ENCODE measurements at regions not wholly inside any gene's neighbourhood (a gene's known extent, or its start where the extent isn't known, plus 50 kb on each side); places are given as distances from the start of the nearest gene placed in this dataset.

- H3K79me2 ChIP-seq (ENCODE audit: control insufficient read depth, insufficient read depth, low read length): no peaks in the 10 kb centered on the region
- no peaks in the 10 kb centered on the region for H3K4me1 Mint-ChIP-seq
- no peaks in the 10 kb centered on the region for H3K36me3 ChIP-seq (replicated peaks in 1 of 2; ENCODE audit: control extremely low read depth in 1 of 2, control insufficient read depth in 1 of 2, extremely low read depth in 1 of 2, insufficient read depth in 2 of 2, low read length in 1 of 2)
- H3K27me3 Mint-ChIP-seq: peaks cover 20% of the 10 kb centered on the region
- no CpG with 5 or more reads among the region's 5 CpGs for WGBS (ENCODE audit: insufficient coverage)
- peak; percentile 59 for DNase-seq
- no peak for ATAC-seq (ENCODE audit: low read depth)
- no peaks in the 10 kb centered on the region for H3K4me1 ChIP-seq (ENCODE audit: control insufficient read depth in 2 of 2, insufficient read depth in 2 of 2, low read length in 2 of 2)
- H3K27me3 ChIP-seq (replicated peaks in 1 of 4; ENCODE audit: control extremely low read depth in 1 of 4, control insufficient read depth in 3 of 4, insufficient read depth in 4 of 4, low read length in 3 of 4): peaks cover 0 to 3% (median 0%) of the 10 kb centered on the region in 4 experiments
- ChIA-PET CTCF (interaction anchor here (2.0 to 3.4 kb wide), 2 partner anchors 282 to 309 kb away, joined by 6 to 34 read pairs; no protein-coding TSS in a partner anchor), POLR2A (no interaction called here)
- intact Hi-C loops (cut with micrococcal nuclease): loop anchor here (1.0 to 5.0 kb wide), 4 partner anchors 216 to 421 kb away; no protein-coding TSS in a partner anchor
- no peaks in the 10 kb centered on the region for H3K9me3 Mint-ChIP-seq (ENCODE audit: insufficient read depth)
- H3K4me3 Mint-ChIP-seq: no peak overlapping the region
- H2AFZ ChIP-seq (ENCODE audit: insufficient read depth, low read depth, low read length, poor library complexity, severe bottlenecking): no peak overlapping the region
- no peak overlapping the region for H3K27ac ChIP-seq (ENCODE audit: low read length in 2 of 2)
- H3K9ac ChIP-seq (ENCODE audit: low read length): no peak overlapping the region
- TF ChIP-seq EZH2 (IDR thresholded peaks at IDR 0.05; ENCODE audit: borderline replicate concordance, insufficient read depth, low read depth, low read length, poor library complexity, severe bottlenecking) (no peak), CTCF (IDR thresholded peaks at IDR 0.05) (peak; percentile 96)
- H3K4me2 ChIP-seq (replicated peaks; ENCODE audit: low read depth, low read length, poor library complexity, severe bottlenecking): no peak overlapping the region
- peaks cover 0 to 5% (median 0%) of the 10 kb centered on the region in 3 donors for H3K9me3 ChIP-seq (ENCODE audit: control extremely low read depth in 1 of 3, control insufficient read depth in 2 of 3, insufficient read depth in 1 of 3, low read length in 2 of 3)
- H4K20me1 ChIP-seq (ENCODE audit: control insufficient read depth, insufficient read depth, low read length, poor library complexity, severe bottlenecking): no peaks in the 10 kb centered on the region
- H3K4me3 ChIP-seq (ENCODE audit: control extremely low read depth in 1 of 5, extremely low read depth in 1 of 5, insufficient read depth in 1 of 5, low read depth in 2 of 5, low read length in 4 of 5): no peak overlapping the region
- no peak overlapping the region for H3K27ac Mint-ChIP-seq
These were observed 211.9 kb upstream of the UGT8 start for GRCh38 chr4:114386637-114387233.

GRCh38 chr4:114389070-114389685 is 209.4 kb upstream of the UGT8 start:
- no peak overlapping the region for H3K4me3 ChIP-seq (ENCODE audit: control extremely low read depth in 1 of 5, extremely low read depth in 1 of 5, insufficient read depth in 1 of 5, low read depth in 2 of 5, low read length in 4 of 5)
- ChIA-PET CTCF (interaction anchor here (0.6 to 3.4 kb wide), 14 partner anchors 28 to 999 kb away, joined by 3 to 51 read pairs (median 4); no protein-coding TSS in a partner anchor), POLR2A (no interaction called here)
- H3K27ac ChIP-seq (ENCODE audit: low read length in 2 of 2): no peak overlapping the region
- H3K4me1 ChIP-seq (ENCODE audit: control insufficient read depth in 2 of 2, insufficient read depth in 2 of 2, low read length in 2 of 2): no peaks in the 10 kb centered on the region
- no peak overlapping the region for H3K9ac ChIP-seq (ENCODE audit: low read length)
- Mint-ChIP-seq H3K4me3 (no peak overlapping the region), H3K4me1 (no peaks in the 10 kb centered on the region), H3K9me3 (ENCODE audit: insufficient read depth) (no peaks in the 10 kb centered on the region), H3K27ac (no peak overlapping the region), H3K27me3 (peaks cover 16% of the 10 kb centered on the region)
- TF ChIP-seq CTCF (IDR thresholded peaks at IDR 0.05) (no peak), EZH2 (IDR thresholded peaks at IDR 0.05; ENCODE audit: borderline replicate concordance, insufficient read depth, low read depth, low read length, poor library complexity, severe bottlenecking) (no peak)
- H3K27me3 ChIP-seq (replicated peaks in 1 of 4; ENCODE audit: control extremely low read depth in 1 of 4, control insufficient read depth in 3 of 4, insufficient read depth in 4 of 4, low read length in 3 of 4): peaks cover 0 to 3% (median 0%) of the 10 kb centered on the region in 4 experiments
- DNase-seq (no peak), ATAC-seq (ENCODE audit: low read depth) (no peak)
- intact Hi-C loops (cut with micrococcal nuclease): loop anchor here (5.0 kb wide), 1 partner anchor 213 kb away; no protein-coding TSS in a partner anchor
- peaks cover 0 to 5% (median 0%) of the 10 kb centered on the region in 3 donors for H3K9me3 ChIP-seq (ENCODE audit: control extremely low read depth in 1 of 3, control insufficient read depth in 2 of 3, insufficient read depth in 1 of 3, low read length in 2 of 3)
- H3K4me2 ChIP-seq (replicated peaks; ENCODE audit: low read depth, low read length, poor library complexity, severe bottlenecking): no peak overlapping the region
- 78% methylated on average over 7 of the region's 9 CpGs for WGBS (ENCODE audit: insufficient coverage)
- H4K20me1 ChIP-seq (ENCODE audit: control insufficient read depth, insufficient read depth, low read length, poor library complexity, severe bottlenecking): no peaks in the 10 kb centered on the region
- H3K36me3 ChIP-seq (replicated peaks in 1 of 2; ENCODE audit: control extremely low read depth in 1 of 2, control insufficient read depth in 1 of 2, extremely low read depth in 1 of 2, insufficient read depth in 2 of 2, low read length in 1 of 2): no peaks in the 10 kb centered on the region
- H3K79me2 ChIP-seq (ENCODE audit: control insufficient read depth, insufficient read depth, low read length): no peaks in the 10 kb centered on the region
- no peak overlapping the region for H2AFZ ChIP-seq (ENCODE audit: insufficient read depth, low read depth, low read length, poor library complexity, severe bottlenecking)
